Pulmonary artery endothelial cell (primary cell): ENCODE measurements at regions not wholly inside any gene's neighbourhood (a gene's known extent, or its start where the extent isn't known, plus 50 kb on each side); places are given as distances from the start of the nearest gene placed in this dataset.
"Not testable (repeated sequence)": the region's sequence is repeated elsewhere in the genome, so short reads cannot be mapped to it uniquely, and the experiment has no call there.

Experiments
- DNase-seq: peaks from one replicate; pipeline ENCODE4 v3.0.0-alpha.2; 2011; ENCODE audit warnings: low read depth, low spot score

DNA sequence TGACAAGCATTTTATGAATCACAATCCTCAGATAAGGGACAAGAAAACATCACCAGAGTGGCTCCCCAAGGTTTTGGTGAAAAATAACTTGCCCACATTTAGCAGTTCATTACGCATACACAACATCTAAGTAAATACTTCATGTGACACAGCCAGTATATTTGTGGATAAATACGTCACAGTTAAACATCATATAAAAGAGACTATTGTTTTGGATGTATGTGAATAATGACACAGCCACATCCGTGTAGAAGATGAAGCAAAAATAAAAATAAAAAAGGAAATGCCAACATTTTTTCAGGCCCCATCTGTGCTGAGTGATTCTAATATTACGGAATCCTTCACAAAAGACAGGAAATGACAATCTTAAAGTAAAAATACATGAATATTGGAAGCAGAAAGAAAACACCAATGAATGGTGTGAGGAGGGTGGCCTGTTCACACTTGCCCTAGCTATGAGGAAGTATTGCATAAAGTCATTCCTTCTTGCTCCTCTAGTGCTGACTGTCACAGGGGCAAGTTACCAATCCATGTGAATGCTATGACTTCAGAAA, 457.1 kb downstream of the KLF12 start:
- DNase-seq = peak; percentile 72

DNA sequence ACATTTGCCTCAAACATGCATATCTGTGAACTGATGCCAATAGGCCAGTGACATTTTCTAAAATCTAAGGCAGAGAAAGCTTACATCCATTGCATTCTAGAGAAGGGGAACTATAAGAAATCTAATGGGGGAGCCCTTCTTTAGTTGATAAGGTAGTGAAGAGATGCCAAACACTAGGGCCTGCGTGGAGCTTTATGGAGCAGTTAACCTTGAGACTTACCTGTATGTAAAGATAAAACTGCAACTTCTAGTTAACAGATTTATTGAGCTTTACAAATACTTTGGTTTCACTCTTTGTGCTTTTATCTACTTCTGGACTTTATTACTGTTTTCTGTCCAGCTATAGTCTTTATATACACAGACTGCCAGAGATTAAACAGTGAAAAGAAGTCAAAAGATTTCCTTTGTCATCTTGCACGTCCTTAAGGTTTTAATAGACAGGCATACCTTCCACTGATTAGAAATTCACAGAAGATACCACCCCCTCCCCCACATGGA, 457.6 kb downstream of the KLF12 start:
- no peak for DNase-seq

DNA sequence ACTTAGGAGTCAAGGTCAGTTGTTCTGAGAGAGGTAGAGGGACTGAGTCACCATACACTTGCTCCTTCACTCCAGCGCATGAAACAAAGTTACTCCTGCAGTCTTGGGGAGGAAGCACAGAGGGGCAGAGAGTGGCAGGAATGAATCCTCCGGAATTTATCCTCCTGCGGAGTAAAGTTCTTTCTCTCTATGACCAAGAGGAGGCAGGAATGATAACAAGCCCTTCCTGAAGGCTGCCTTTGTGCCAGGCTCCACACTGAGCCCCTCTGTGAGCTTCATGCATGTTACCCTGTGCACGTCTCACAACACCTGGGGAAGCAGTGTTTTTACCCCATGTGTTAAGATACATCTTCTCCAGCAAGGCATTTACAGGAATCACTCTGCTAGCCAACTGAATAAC, 458.4 kb downstream of the KLF12 start:
- no peak for DNase-seq

DNA sequence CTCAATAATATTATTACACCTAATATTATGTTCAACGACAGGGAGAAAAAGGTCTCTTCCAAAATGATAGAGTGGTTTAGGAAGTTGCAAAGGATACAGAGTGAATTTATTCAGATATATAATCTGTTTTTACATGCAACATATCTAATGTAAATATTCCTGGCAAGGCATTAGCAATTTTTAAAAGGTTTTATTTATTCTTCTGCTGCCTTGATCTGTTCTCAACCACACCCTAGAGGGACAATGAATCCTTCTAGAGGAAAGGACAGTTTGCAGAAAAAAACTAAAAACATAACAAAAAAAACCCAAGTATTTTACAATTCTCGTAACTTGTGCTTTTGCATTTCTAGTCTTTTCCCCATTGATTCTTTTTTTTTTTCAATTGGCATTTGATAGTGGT, 459.6 kb downstream of the KLF12 start:
- no peak for DNase-seq

DNA sequence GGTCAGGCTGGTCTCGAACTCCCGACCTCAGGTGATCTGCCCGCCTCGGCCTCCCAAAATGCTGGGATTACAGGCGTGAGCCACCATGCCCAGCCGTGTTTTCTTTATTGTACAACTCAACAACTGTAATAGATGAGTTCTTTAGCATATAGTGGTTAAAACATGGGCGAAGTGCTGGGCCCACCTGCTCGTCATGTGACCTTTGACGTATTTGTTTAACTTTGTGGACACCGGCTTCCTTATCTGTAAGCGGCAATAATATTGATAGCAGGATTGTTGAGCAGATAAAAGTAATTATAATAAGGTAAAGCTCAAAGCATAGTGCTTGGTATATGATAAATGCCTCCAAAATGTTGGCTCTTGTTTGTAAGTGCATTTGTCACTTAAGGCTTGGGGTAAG, 460.3 kb downstream of the KLF12 start:
- DNase-seq = no peak

DNA sequence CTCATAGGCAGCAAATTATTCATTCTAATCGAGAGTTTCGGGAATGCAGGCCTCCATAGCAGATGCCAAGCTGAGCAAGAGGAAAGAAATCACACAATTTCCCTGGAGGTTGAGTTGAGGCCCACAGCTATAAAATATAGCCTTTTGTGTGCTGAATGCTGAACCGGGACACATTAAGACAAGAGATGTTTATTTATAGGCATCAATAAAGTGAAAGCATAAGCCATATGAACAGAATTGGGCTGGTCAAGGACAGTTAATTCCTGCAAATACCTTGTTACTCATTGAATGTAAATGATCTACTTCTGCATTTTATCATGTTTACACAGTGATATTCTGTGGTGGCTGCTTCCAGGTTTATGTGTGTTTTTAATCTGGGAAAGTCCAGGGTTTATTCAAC, 461.7 kb downstream of the KLF12 start:
- DNase-seq = no peak

DNA sequence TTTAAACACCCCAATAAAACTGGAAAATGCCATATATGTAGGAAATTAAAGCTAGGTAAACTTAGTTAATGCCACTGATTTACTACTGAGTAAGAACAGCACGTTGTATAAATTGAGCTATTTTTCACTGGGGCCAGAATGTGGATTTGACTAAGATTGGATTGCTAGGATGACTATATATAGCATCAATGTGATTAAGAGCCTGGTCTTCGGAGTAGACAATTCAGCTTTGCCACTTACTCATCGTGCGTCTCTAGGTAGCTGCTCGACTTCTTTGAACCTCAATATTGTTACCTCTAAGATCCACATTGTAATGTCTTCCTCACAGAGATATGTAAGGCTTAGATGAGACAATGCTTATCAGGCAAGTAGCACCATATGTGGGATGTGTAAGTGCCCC, 462.5 kb downstream of the KLF12 start:
- DNase-seq = no peak

DNA sequence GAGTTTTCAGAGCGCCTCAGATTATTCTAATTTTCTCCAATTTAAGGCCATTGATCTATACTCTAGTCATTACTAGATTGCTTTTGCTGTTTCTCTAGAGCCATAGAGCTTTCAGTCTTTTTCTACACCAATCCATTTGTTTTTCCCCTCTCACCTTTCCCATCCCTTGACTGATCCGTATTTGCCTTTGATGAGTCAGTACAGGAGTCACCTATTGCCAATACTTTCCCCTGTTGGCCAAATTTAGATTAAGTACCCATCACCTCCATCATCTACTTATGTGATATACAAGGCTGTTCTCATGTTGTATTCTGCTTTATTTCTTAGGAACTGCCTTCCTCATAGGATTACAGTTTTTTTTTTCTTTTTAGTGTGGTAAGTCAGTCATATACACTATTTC, 463.2 kb downstream of the KLF12 start:
- no peak for DNase-seq

DNA sequence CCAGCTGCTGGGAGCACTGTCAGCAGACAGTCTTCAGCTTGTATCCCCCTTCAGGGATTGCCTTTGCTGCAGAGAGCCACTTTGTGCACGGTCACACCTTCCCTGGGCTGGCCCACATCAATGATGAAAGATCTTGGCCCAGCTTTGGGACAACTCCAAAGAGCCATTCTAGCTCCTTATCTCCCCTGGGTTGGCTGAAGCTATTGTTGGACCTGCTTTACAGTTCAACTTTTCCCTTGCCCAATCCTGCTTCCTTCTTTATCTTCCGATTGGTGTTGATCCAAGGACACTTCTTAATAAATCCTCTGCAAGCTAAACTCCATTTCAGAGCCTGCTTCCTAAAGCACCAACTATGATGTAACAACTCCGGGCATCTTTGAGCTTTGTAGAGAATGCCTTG, 466.4 kb downstream of the KLF12 start:
- DNase-seq = no peak

DNA sequence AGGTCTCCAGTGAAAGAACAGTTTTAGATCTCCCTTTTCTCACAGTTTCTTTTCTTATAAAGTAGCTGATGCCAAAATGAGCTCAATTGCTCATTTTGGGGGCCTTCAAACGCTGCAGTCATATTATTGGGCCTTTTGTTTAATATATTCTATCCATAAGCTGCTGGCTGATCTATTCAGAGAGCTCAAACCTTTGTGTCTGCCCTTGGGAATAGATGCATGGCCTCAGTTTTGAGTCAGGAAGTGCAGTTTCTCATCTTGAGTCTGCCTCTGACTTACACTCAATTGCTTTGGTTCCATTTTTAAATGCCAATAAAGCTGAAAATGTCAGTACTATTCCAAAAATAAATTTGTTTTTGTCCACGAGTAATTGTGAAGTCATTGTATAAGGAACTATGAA, 468.9 kb downstream of the KLF12 start:
- no peak for DNase-seq

DNA sequence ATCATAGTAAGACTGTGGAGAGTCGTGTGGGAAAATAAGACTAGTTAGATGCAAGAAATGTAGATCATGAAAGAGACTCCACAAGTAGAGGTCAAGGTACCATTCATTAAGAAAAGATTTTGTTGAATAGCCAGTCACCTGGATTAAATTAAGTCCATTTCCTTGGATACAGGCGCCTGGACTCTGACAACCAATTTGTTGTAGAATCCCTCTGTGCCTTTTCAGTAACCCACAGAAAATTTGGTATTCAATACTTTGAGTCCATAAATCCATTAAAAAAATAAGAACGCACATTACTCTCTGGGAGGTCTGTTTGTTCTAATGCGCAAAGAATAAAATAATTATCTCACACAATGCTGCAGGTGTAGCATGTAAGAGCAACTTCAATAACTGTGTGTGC, 469.4 kb downstream of the KLF12 start:
- DNase-seq = no peak

DNA sequence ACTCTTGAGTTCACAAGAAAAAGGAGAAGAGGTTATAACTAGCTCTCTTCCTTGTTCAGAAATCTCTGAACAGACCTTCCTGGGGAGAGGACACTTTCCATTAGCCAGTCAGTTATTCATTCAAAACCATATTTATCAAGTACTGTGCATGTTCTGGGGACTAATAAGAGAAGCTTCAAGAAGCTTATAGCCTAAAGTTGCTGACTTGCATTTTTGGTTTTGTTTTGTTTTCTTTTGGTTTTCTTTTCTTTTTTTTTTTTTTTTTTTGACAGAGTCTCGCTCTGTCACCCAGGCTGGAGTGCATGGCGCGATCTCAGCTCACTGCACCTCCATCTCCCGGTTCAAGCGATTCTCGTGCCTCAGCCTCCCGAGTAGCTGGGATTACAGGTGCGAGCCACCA, 471.4 kb downstream of the KLF12 start:
- no peak for DNase-seq

DNA sequence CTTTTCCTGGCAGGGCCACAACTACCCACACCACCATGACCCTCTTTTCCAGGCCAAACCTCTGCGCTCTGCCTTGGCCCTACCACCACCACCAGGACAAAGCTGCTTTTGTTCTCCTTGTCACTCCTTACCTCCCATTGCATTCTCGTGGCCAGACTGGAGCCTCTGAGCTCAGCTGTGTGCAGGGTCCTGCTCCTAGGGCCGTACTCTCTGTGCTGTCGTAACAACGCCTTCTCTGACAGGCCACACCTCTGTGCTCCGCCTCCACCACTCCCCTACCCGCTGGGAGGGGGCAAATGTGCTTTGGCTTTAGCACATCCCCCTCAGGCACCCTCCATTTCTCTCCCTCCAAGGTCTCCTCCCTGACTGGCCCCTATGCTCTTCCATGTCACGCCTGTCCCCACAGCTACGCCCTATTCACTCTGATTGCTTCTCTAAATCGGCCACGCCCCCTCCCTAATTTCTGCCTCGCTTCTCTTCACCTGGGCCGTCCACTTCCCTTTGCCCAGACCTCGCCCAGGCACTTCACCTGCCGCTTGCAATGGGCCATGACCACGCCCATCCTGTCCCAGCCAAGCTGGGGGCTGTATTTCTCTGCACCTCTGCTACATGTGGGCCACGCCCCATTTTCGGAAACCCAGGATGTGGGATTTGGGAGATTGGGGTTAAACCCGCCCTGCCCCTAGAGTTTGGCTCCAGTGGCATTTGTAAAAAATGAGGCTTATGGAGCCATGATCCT, 472.3 kb downstream of the KLF12 start:
- DNase-seq = no peak

DNA sequence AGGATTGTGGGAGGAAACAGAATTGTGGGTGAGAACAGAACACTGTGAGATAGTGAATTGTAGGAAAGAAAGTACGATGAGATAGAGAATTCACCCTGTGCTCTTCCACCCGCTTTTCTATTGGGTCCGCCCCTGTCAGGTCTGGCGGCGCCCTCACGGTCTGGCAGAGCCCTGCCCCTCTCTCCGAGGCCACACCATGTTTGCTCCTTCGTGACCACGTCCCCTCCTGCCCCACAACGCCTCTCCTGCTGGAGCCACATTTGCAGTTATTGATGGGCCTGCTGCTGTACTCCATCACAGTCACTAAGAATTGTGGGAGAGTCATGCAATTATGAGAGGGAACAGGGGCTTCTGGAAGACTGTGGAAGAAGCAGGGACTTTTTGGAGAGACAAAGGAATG, 473.1 kb downstream of the KLF12 start:
- DNase-seq = no peak

DNA sequence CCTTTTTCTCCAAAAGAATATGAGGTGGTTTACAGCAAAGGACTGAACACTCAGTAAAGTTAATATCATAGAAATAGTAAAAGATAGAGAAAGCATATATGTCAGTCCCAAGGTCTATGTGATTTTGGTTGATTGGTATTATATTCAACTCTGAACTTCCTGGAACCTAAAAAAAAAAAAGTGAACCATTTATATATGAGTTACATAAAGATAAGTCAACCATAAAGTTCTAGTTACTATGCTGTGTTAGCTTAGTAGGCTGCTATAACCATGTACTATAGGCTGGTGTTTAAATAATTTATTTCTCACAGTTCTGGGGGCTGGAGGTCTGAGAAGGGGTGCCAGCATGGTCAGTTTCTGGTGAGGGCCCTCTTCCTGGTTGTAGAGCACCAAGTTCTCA, 475.6 kb downstream of the KLF12 start:
- DNase-seq = no peak

DNA sequence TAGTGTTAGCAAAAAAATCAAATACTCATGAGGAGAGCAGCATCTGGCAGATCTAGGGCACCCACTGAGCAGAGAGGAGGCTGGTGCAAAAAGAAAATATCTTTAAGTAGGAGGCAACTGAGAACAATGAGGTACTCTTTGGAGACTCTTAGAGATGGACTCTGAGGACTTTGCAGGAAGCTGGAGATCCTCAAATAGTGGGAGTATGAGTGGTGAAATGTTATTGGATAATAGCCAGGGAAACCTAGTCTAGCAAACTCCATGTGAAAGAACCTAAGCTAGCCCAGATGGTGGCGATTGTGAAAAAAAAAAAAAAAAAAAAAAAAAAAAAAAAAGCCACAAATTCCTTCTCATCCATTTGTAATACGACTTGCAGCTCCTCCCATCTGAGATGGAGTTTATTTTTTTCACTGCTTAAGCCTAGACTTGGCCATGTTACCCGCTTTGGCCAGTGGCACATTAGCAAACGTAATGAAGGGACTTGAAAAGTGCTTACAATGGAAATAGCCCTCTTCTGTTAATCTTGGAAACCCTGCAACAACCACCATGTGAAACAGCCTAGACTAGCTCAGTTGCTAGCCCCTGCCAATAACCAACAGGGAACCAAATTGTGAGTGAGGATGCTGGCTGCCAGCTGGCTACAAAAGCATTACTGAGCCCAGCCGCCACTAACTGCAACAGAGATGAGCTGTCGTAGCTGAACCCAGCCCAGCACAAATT, 476.2 kb downstream of the KLF12 start:
- DNase-seq = no peak

DNA sequence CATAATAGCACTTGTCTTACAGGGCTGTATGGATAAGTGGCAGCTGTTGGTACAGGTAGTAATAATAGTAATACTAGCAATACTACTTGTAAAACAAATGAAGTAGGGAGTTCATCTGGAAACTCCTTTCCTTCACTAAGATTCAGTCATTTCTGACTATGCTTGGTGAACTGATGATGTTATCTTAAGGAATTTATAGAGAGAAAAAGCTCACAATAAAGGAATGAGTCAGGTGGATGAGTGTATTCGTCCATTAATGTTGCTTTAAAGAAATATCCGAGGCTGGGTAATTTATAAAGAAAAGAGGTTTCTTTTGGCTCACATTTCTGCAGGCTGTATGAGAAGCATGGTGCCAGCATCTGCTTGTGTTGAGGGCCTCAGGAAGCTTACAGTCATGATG, 477.3 kb downstream of the KLF12 start:
- DNase-seq = no peak

DNA sequence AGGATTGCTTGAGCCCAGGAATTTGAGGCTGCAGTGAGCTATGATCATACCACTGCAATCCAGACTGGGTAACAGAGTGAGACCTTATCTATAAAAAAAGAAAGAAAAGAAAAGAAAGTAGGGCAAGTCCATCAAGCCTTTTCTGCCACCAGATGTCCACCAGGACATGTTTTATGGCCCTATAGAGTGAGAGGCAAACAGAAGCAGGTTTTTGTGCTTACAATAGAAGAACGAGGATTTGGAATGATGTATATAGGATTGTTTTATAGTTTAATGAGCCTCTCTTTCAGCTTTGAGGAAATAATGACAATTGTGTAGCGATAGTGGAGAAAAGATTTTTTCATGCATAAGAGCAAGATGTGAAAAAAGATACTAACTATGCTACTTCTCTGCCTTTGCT, 480.5 kb downstream of the KLF12 start:
- no peak for DNase-seq

DNA sequence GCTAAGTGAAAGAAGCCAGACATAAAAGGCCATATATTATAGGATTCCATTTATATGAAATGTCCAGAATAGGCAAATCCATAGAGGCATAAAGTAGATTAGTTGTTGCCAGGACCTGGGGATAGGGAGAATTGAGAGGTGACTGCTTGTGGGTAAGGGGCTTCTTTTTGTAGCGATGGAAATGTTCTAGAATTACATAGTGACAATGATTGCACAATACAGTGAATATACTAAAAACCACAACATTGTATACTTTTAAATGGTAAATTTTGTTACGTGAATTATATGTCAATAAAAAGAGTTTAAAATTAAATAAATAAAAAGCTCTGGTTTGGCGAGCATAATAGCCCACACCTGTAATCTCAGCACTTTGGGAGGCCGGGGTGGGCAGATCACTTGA, 486.8 kb downstream of the KLF12 start:
- DNase-seq = no peak

DNA sequence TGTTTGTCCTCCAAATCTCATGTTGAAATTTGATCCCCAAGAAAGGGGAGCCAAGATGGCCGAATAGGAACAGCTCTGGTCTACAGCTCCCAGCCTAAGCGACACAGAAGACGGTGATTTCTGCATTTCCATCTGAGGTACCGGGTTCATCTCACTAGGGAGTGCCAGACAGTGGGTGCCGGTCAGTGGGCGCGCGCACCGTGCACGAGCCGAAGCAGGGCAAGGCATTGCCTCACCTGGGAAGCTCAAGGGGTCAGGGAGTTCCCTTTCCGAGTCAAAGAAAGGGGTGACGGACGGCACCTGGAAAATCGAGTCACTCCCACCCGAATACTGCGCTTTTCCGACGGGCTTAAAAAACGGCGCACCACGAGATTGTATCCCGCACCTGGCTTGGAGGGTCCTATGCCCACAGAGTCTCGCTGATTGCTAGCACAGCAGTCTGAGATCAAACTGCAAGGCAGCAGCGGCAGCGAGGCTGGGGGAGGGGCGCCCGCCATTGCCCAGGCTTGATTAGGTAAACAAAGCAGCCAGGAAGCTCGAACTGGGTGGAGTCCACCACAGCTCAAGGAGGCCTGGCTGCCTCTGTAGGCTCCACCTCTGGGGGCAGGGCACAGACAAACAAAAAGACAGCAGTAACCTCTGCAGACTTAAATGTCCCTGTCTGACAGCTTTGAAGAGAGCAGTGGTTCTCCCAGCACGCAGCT, 493.6 kb downstream of the KLF12 start:
- DNase-seq = not testable (repeated sequence)

DNA sequence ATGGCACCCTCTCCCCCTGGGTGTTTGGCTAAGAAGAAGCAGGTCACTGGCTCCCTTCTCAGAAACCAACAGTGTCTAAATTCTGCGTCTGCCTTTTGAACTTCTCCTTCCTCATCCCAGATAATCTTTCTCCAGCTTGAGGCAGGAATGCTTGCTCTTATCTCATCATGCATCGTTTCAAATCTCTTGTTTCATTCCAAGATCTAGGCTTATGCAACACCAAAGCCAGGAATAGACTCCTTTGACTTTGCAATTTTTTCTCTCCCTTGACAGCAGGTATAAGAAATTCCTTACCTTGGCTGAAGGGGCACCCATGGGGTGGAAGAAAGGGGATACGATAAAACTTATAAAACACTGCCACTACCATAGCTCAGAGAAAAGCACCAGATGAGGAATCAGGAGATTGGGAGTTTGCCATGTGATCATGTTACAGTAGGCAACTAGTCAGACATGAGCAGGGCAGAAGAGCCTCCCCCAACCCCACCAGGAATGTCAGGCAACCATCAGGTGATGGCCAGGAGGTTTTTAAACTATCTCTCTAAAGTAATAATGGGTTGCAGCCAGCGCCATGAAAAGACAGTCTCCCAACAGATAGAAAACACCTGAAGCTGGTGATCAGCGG, 498.9 kb downstream of the KLF12 start:
- DNase-seq = no peak
